H1 (cell line): ENCODE measurements at regions not wholly inside any gene's neighbourhood (a gene's known extent, or its start where the extent isn't known, plus 50 kb on each side); places are given as distances from the start of the nearest gene placed in this dataset.

Experiments
- CTCF ChIA-PET: fragments of 300-600 bp; sonication (Branson Sonifier 250); formaldehyde crosslinking; loops from one replicate; lab custom pipeline; 2021; ENCODE audit not compliant: partially characterized antibody; lab: Charles Lee
- POLR2A ChIA-PET: fragments of 300-600 bp; sonication (Branson Sonifier 250); formaldehyde crosslinking; loops from one replicate; lab custom pipeline; 2021; ENCODE audit warnings: inconsistent platforms; ENCODE audit not compliant: partially characterized antibody; lab: Charles Lee
- DNase-seq, 2 experiments: peaks; one replicate each; pipeline versions ENCODE4 v3.0.0 to v3.0.0-alpha.2; 2010 to 2022; ENCODE audit warnings: low spot score in 2 of 2, low read depth in 1 of 2, mixed read lengths in 1 of 2
- FAIRE-seq: peaks from 2 replicates; lab custom pipeline; 2011; peaks lifted over from hg19 to GRCh38; lab: Jason Lieb, UNC
- H2AFZ ChIP-seq: 2 replicates; pipeline ENCODE4 v1.8.1; 2012; ENCODE audit warnings: low read length, inconsistent platforms
- H2AK5ac ChIP-seq: 2 replicates; pipeline ENCODE4 v1.6.1; 2013; ENCODE audit warnings: low read depth, low read length
- H2BK120ac ChIP-seq: replicated peaks from 2 replicates; pipeline ENCODE3; 2013; ENCODE audit warnings: low read depth, low read length, inconsistent platforms
- H2BK12ac ChIP-seq: 2 replicates; pipeline ENCODE4 v1.6.1; 2013; ENCODE audit warnings: low read depth, low read length
- H2BK15ac ChIP-seq: 2 replicates; pipeline ENCODE4 v1.6.1; 2013; ENCODE audit warnings: low read length
- H2BK20ac ChIP-seq: 2 replicates; pipeline ENCODE4 v1.6.1; 2013; ENCODE audit warnings: low read length
- H2BK5ac ChIP-seq: 2 replicates; pipeline ENCODE4 v1.6.1; 2013; ENCODE audit warnings: low read depth, low read length
- H3K14ac ChIP-seq: 2 replicates; pipeline ENCODE4 v1.6.1; 2013; ENCODE audit warnings: inconsistent platforms; ENCODE audit not compliant: insufficient read length
- H3K18ac ChIP-seq: 2 replicates; pipeline ENCODE4 v1.6.1; 2013; ENCODE audit warnings: low read length; ENCODE audit errors: extremely low read depth
- H3K23ac ChIP-seq: 2 replicates; pipeline ENCODE4 v1.6.1; 2013; ENCODE audit warnings: inconsistent platforms; ENCODE audit not compliant: insufficient read length
- H3K23me2 ChIP-seq: 2 replicates; pipeline ENCODE4 v1.6.1; 2013; ENCODE audit warnings: low read depth, low read length
- H3K27ac ChIP-seq: 2 replicates; pipeline ENCODE4 v1.6.1; 2011; ENCODE audit warnings: low read depth, low read length, inconsistent platforms
- H3K27me3 ChIP-seq, 4 experiments: replicated peaks in 1 of 4; 1 replicate in 1 of 4; 2 replicates in 3 of 4; pipeline versions ENCODE4 v1.6.1 to v1.8.1; 2011 to 2013; ENCODE audit warnings: low read length in 3 of 4, mild to moderate bottlenecking in 3 of 4, inconsistent platforms in 2 of 4, mixed read lengths in 2 of 4, moderate library complexity in 1 of 4; ENCODE audit not compliant: control insufficient read depth in 3 of 4, insufficient read depth in 3 of 4; ENCODE audit errors: extremely low read depth in 1 of 4
- H3K36me3 ChIP-seq, 4 experiments: 2 replicates each; pipeline versions ENCODE4 v1.6.1 to v1.8.1; 2011 to 2013; ENCODE audit warnings: mild to moderate bottlenecking in 4 of 4, low read length in 3 of 4, moderate library complexity in 2 of 4, control low read depth in 1 of 4, inconsistent platforms in 1 of 4; ENCODE audit not compliant: insufficient read depth in 4 of 4, control insufficient read depth in 2 of 4
- H3K4ac ChIP-seq: replicated peaks from 2 replicates; pipeline ENCODE3; 2013; ENCODE audit warnings: low read length, low read depth, mixed read lengths, inconsistent platforms; ENCODE audit not compliant: insufficient read length
- H3K4me1 ChIP-seq, 4 experiments: replicated peaks in 1 of 4; 1 replicate in 1 of 4; 2 replicates in 3 of 4; pipeline versions ENCODE4 v1.6.1 to v1.8.1; 2011 to 2013; ENCODE audit warnings: low read length in 3 of 4, inconsistent platforms in 2 of 4, mixed read lengths in 1 of 4; ENCODE audit not compliant: insufficient read depth in 4 of 4, control insufficient read depth in 3 of 4
- H3K4me2 ChIP-seq, 2 experiments: 2 replicates each; pipeline versions ENCODE4 v1.6.1 to v1.8.1; 2011 to 2013; ENCODE audit warnings: low read depth in 2 of 2, low read length in 2 of 2, control low read depth in 1 of 2, inconsistent platforms in 1 of 2, mild to moderate bottlenecking in 1 of 2; ENCODE audit not compliant: insufficient read depth in 1 of 2
- H3K4me3 ChIP-seq, 4 experiments: fragments of 200-600, 300-600 bp in 1 of 4; sonication (generic), shearing (Covaris generic), sonication (Bioruptor Twin) in 1 of 4; 2 replicates each; pipeline versions ENCODE4 v1.5.1 to v1.8.1; 2011 to 2016; ENCODE audit warnings: low read length in 4 of 4, low read depth in 3 of 4, control low read depth in 2 of 4, inconsistent platforms in 2 of 4, mild to moderate bottlenecking in 2 of 4, mixed read lengths in 1 of 4, moderate library complexity in 1 of 4; ENCODE audit not compliant: insufficient read depth in 2 of 4; ENCODE audit errors: extremely low read depth in 1 of 4
- H3K56ac ChIP-seq: replicated peaks from 2 replicates; pipeline ENCODE3; 2013; ENCODE audit warnings: low read depth, mild to moderate bottlenecking, mixed read lengths, low read length, inconsistent platforms; ENCODE audit not compliant: insufficient read length
- H3K79me1 ChIP-seq: 2 replicates; pipeline ENCODE4 v1.6.1; 2013; ENCODE audit warnings: low read depth, low read length, control low read depth
- H3K79me2 ChIP-seq, 2 experiments: 2 replicates each; pipeline versions ENCODE4 v1.6.1 to v1.8.1; 2012 to 2013; ENCODE audit warnings: low read length in 2 of 2, mild to moderate bottlenecking in 2 of 2, inconsistent platforms in 1 of 2; ENCODE audit not compliant: insufficient read depth in 2 of 2, control insufficient read depth in 1 of 2
- H3K9ac ChIP-seq, 4 experiments: replicated peaks in 1 of 4; 1 replicate in 1 of 4; 2 replicates in 3 of 4; pipeline versions ENCODE4 v1.6.1 to v1.8.1; 2011 to 2013; ENCODE audit warnings: low read depth in 3 of 4, low read length in 3 of 4, control low read depth in 2 of 4, mild to moderate bottlenecking in 2 of 4, moderate library complexity in 2 of 4, inconsistent platforms in 1 of 4; ENCODE audit errors: extremely low read depth in 1 of 4
- H3K9me3 ChIP-seq, 2 experiments: 2 replicates each; pipeline versions ENCODE4 v1.6.1 to v1.8.1; 2012 to 2013; ENCODE audit warnings: mild to moderate bottlenecking in 2 of 2, moderate library complexity in 2 of 2, control low read depth in 1 of 2, inconsistent platforms in 1 of 2, low read depth in 1 of 2, low read length in 1 of 2, mixed read lengths in 1 of 2; ENCODE audit not compliant: insufficient read depth in 2 of 2
- H4K20me1 ChIP-seq, 2 experiments: replicated peaks in 1 of 2; 2 replicates each; pipeline versions ENCODE3 to v1.8.1; 2011 to 2013; ENCODE audit warnings: inconsistent platforms in 2 of 2, low read length in 2 of 2, mild to moderate bottlenecking in 1 of 2; ENCODE audit not compliant: insufficient read depth in 2 of 2, control insufficient read depth in 1 of 2
- H4K5ac ChIP-seq: 2 replicates; pipeline ENCODE4 v1.6.1; 2013; ENCODE audit warnings: low read length, low read depth, mixed read lengths, inconsistent platforms; ENCODE audit not compliant: insufficient read length
- H4K8ac ChIP-seq: 2 replicates; pipeline ENCODE4 v1.8.0; 2013; ENCODE audit warnings: mild to moderate bottlenecking, moderate library complexity, low read length, inconsistent platforms; ENCODE audit not compliant: insufficient read depth; ENCODE audit errors: extremely low read depth
- H4K91ac ChIP-seq: replicated peaks from 2 replicates; pipeline ENCODE3; 2013; ENCODE audit warnings: low read length, mixed read lengths, inconsistent platforms; ENCODE audit not compliant: insufficient read length
- JUND ChIP-seq: IDR thresholded peaks from 2 replicates; pipeline ENCODE4 v1.6.1; 2011; ENCODE audit warnings: mild to moderate bottlenecking, improper control_type of control experiment, low read length
- PHF8 ChIP-seq: fragments of 200-600 bp; sonication (generic); conservative IDR thresholded peaks from 2 replicates; pipeline ENCODE4 v1.7.1; 2012; ENCODE audit warnings: low read depth, mild to moderate bottlenecking, inconsistent platforms, low read length, moderate library complexity
- WGBS, 2 experiments: shearing (Covaris generic) in 1 of 2; methylation state at CpG; one replicate each; pipeline versions ENCODE4 v1.1.6 to v1.1.7; 2013 to 2015; ENCODE audit warnings: low lambda C conversion rate in 2 of 2, mixed read lengths in 2 of 2, inconsistent platforms in 1 of 2, low coverage in 1 of 2, missing lambda C conversion rate in 1 of 2; ENCODE audit not compliant: insufficient replicate concordance in 2 of 2, insufficient coverage in 1 of 2, insufficient read length in 1 of 2; ENCODE audit errors: extremely low coverage in 1 of 2, missing lambda C conversion rate in 1 of 2; 5-methylcytosine and 5-hydroxymethylcytosine counted together

GRCh38 chrX:55161581-55161980 lies 58.6 kb upstream of the PAGE5 start:
- Histone ChIP-seq H3K36me3 (no peaks in the 10 kb centered on the region; a peak in 1 of 8 replicates), H3K79me2 (no peaks in the 10 kb centered on the region), H3K27ac (peak overlapping the region; percentile 70; the same call in 1 of the 2 replicates), H3K4me3 (peak overlapping the region; percentile 51 to 86 (median 71)), H4K8ac (peak overlapping the region; percentile 68; the same call in 1 of the 2 replicates), H3K9me3 (no peaks in the 10 kb centered on the region), H2BK20ac (no peak overlapping the region), H2BK120ac (no peak overlapping the region), H3K23ac (no peak overlapping the region), H2AFZ (peak overlapping the region; percentile 62; the same call in 1 of the 2 replicates), H3K27me3 (no peaks in the 10 kb centered on the region), H3K56ac (no peak overlapping the region), H4K5ac (no peak overlapping the region), H2BK5ac (no peak overlapping the region; the same call in 1 of the 2 replicates), H3K18ac (peak overlapping the region; percentile 60; the same call in 1 of the 2 replicates), H4K20me1 (no peaks in the 10 kb centered on the region), H3K4me1 (0 out of 7 replicates have a peak, but pooled peaks cover 0 to 2% (median 0%) of the 10 kb centered on the region in 4 experiments), H3K9ac (peak overlapping the region in 2 of 4 experiments; percentile 2 to 51; a peak in 6 of 7 replicates), H2BK12ac (no peak overlapping the region), H2BK15ac (no peak overlapping the region), H3K79me1 (no peaks in the 10 kb centered on the region), H3K14ac (no peak overlapping the region), H4K91ac (no peak overlapping the region), H3K4ac (no peak overlapping the region), H3K4me2 (peak overlapping the region; percentile 51 to 76), H3K23me2 (peaks cover 4% of the 10 kb centered on the region; the same call in 1 of the 2 replicates), H2AK5ac (no peak overlapping the region)
- TF ChIP-seq JUND = no peak
- TF ChIP-seq PHF8 = 0 out of 2 replicates have a peak, but pooled peaks have one; percentile 1
- WGBS, 2 experiments = 20% methylated on average over 10 of the region's 12 CpGs; no CpG with 5 or more reads in 1 of the 2 experiments
- ChIA-PET CTCF (no interaction called here), POLR2A (no interaction called here)
- DNase-seq = no peak
- FAIRE-seq = no peak
